Activated B cell treated with CpG ODN at 0.5 μM for 24 hours (primary cell): ENCODE measurements at regions not wholly inside any gene's neighbourhood (a gene's known extent, or its start where the extent isn't known, plus 50 kb on each side); places are given as distances from the start of the nearest gene placed in this dataset.

Experiments
- ATAC-seq: fragments of 200-7000 bp; cut with Tn5 transposase; one replicate; pipeline ENCODE4 v1.10.0; 2021; ENCODE audit warnings: low read depth, mild to moderate bottlenecking, moderate library complexity
- CTCF ChIA-PET: fragments of 350-600 bp; sonication (Branson Sonifier 250); formaldehyde crosslinking; loops from one replicate; lab custom pipeline; 2021; ENCODE audit warnings: antibody characterized with exemption; lab: Charles Lee
- POLR2A ChIA-PET: fragments of 350-600 bp; sonication (Branson Sonifier 250); formaldehyde crosslinking; loops from one replicate; lab custom pipeline; 2021; ENCODE audit warnings: antibody characterized with exemption; lab: Charles Lee
- DNase-seq: peaks from one replicate; pipeline ENCODE4 v3.0.0; 2022
- H3K27ac Mint-ChIP-seq: one replicate; pipeline ENCODE4 v1.8.0; 2020; ENCODE audit warnings: mixed read lengths
- H3K27me3 Mint-ChIP-seq: one replicate; pipeline ENCODE4 v1.8.0; 2021; ENCODE audit warnings: mixed read lengths
- H3K36me3 Mint-ChIP-seq: one replicate; pipeline ENCODE4 v1.8.0; 2021; ENCODE audit warnings: low read depth, mixed read lengths
- H3K4me1 Mint-ChIP-seq: one replicate; pipeline ENCODE4 v1.8.0; 2021; ENCODE audit warnings: mixed read lengths
- H3K4me3 Mint-ChIP-seq: one replicate; pipeline ENCODE4 v1.8.0; 2020; ENCODE audit warnings: mild to moderate bottlenecking, mixed read lengths
- H3K9me3 Mint-ChIP-seq: one replicate; pipeline ENCODE4 v1.8.0; 2020; ENCODE audit warnings: mixed read lengths
- intact Hi-C: fragments of 100-400 bp; cut with micrococcal nuclease; formaldehyde crosslinking; loops from one replicate; pipeline ENCODE4 v1.15.1; 2024
- TF ChIP-seq, protein P1 (sequence below): fragments of 200-600 bp; IDR thresholded peaks from one replicate; pipeline ENCODE4 v1.8.0; 2022; ENCODE audit warnings: antibody characterized with exemption, mild to moderate bottlenecking

GRCh38 chr2:156752042-156752441, 315.9 kb downstream of the GPD2 start:
- no peak overlapping the region for H3K4me3 Mint-ChIP-seq
- no peaks in the 10 kb centered on the region for H3K4me1 Mint-ChIP-seq
- TF ChIP-seq, protein P1, sequence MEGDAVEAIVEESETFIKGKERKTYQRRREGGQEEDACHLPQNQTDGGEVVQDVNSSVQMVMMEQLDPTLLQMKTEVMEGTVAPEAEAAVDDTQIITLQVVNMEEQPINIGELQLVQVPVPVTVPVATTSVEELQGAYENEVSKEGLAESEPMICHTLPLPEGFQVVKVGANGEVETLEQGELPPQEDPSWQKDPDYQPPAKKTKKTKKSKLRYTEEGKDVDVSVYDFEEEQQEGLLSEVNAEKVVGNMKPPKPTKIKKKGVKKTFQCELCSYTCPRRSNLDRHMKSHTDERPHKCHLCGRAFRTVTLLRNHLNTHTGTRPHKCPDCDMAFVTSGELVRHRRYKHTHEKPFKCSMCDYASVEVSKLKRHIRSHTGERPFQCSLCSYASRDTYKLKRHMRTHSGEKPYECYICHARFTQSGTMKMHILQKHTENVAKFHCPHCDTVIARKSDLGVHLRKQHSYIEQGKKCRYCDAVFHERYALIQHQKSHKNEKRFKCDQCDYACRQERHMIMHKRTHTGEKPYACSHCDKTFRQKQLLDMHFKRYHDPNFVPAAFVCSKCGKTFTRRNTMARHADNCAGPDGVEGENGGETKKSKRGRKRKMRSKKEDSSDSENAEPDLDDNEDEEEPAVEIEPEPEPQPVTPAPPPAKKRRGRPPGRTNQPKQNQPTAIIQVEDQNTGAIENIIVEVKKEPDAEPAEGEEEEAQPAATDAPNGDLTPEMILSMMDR, result no peak
- no peak overlapping the region for H3K27ac Mint-ChIP-seq
- H3K27me3 Mint-ChIP-seq, result no peaks in the 10 kb centered on the region
- DNase-seq, result no peak
- no peak for ATAC-seq
- ChIA-PET CTCF (no interaction called here), POLR2A (no interaction called here)
- intact Hi-C loops, result no loop called here
- no peaks in the 10 kb centered on the region for H3K36me3 Mint-ChIP-seq
- H3K9me3 Mint-ChIP-seq, result no peaks in the 10 kb centered on the region

GRCh38 chr2:156753766-156754165, 317.6 kb downstream of the GPD2 start:
- Mint-ChIP-seq H3K9me3 (no peaks in the 10 kb centered on the region), H3K4me1 (no peaks in the 10 kb centered on the region), H3K4me3 (no peak overlapping the region), H3K36me3 (no peaks in the 10 kb centered on the region), H3K27me3 (no peaks in the 10 kb centered on the region), H3K27ac (no peak overlapping the region)
- TF ChIP-seq, protein P1, result no peak
- DNase-seq (no peak), ATAC-seq (no peak)
- intact Hi-C loops, result no loop called here
- ChIA-PET POLR2A (no interaction called here), CTCF (no interaction called here)

GRCh38 chr2:156756516-156756915, 320.3 kb downstream of the GPD2 start:
- H3K4me1 Mint-ChIP-seq, result no peaks in the 10 kb centered on the region
- CTCF ChIA-PET, result no interaction called here
- no peak for ATAC-seq
- H3K9me3 Mint-ChIP-seq, result peaks cover 1% of the 10 kb centered on the region
- H3K4me3 Mint-ChIP-seq, result no peak overlapping the region
- H3K36me3 Mint-ChIP-seq, result no peaks in the 10 kb centered on the region
- no peaks in the 10 kb centered on the region for H3K27me3 Mint-ChIP-seq
- no peak overlapping the region for H3K27ac Mint-ChIP-seq
- POLR2A ChIA-PET, result no interaction called here
- no peak for DNase-seq
- TF ChIP-seq, protein P1, result no peak
- intact Hi-C loops, result no loop called here

- POLR2A ChIA-PET, result no interaction called here
- intact Hi-C loops, result no loop called here
- ATAC-seq (no peak), DNase-seq (no peak)
- Mint-ChIP-seq H3K9me3 (peaks cover 3% of the 10 kb centered on the region), H3K27me3 (no peaks in the 10 kb centered on the region), H3K4me1 (no peaks in the 10 kb centered on the region), H3K27ac (no peak overlapping the region), H3K4me3 (no peak overlapping the region), H3K36me3 (no peaks in the 10 kb centered on the region)
- TF ChIP-seq, protein P1, result no peak
- CTCF ChIA-PET, result no interaction called here
Observed at GRCh38 chr2:156763174-156763573, 327.0 kb downstream of the GPD2 start.

GRCh38 chr2:156765043-156765442, 328.9 kb downstream of the GPD2 start:
- Mint-ChIP-seq H3K27ac (no peak overlapping the region), H3K4me1 (no peaks in the 10 kb centered on the region), H3K4me3 (no peak overlapping the region), H3K36me3 (no peaks in the 10 kb centered on the region), H3K9me3 (peaks cover 8% of the 10 kb centered on the region), H3K27me3 (no peaks in the 10 kb centered on the region)
- POLR2A ChIA-PET, result no interaction called here
- intact Hi-C loops, result no loop called here
- no peak for ATAC-seq
- no peak for DNase-seq
- CTCF ChIA-PET, result no interaction called here
- TF ChIP-seq, protein P1, result no peak
